Right kidney (tissue), 1 donor: ENCODE measurements at regions not wholly inside any gene's neighbourhood (a gene's known extent, or its start where the extent isn't known, plus 50 kb on each side); places are given as distances from the start of the nearest gene placed in this dataset.
A peak's percentile ranks its signal among the peaks of the same experiment; 100 is the strongest.

Source experiments
- DNase-seq: peaks from one replicate; pipeline ENCODE4 v3.0.0-alpha.2; 2016

DNA sequence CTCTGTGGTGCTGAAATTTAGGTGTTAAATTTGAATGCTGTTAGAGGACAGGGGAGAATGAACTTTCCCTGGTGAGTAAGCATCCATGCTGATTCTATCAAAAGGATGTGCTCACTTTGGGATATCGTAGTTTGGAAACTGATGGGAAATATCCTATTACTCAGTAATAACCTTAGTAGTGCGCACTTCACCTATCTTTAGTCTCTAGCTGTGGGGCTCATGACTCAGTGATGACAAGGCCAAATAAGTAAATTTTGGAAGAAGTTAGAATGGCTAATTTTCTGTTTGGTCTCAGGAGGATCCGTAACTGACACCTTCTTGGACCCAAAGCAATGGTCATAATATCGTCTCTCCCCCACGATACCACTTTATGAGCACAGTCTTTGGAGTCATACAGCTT lies 448.4 kb downstream of the PSAT1 start:
- no peak for DNase-seq

DNA sequence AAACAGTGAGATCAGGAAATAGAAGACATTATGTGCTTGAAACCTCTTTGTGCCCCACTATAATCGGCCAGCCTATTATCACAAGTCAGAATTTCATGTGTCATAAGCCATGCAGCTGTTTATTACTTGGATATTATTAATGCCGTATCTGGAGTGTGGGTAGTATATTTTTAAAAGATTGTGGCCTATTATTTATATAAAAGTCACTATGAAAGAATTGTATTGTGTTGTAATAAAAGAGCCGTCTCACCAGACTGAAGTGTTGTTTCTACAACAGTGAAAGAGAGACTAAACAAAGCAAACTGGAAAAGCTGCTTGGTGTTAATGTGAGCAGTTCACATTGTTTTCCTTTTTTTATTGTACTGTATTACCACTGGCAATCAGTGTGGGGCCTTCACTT lies 449.1 kb downstream of the PSAT1 start:
- DNase-seq, result no peak

DNA sequence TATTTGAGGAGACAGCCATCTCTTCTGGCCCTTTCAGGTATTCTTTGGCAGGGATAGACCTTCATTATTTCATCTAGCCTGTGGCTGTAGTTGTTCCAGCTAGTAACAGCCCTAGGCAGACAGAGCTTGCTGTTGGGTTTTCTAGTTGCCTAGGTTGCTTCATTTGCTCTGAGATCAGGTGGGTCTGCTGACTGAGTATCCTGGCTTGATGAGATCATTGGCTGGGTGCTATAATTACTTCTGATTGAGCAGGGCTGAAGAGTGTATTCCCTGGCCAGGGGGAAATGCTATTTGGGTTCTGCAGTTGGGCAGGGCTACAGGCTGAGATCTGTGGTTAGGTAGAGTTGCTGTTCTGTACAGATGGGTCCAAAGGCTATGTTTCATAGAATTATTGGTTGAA lies 456.1 kb downstream of the PSAT1 start:
- DNase-seq, result no peak

DNA sequence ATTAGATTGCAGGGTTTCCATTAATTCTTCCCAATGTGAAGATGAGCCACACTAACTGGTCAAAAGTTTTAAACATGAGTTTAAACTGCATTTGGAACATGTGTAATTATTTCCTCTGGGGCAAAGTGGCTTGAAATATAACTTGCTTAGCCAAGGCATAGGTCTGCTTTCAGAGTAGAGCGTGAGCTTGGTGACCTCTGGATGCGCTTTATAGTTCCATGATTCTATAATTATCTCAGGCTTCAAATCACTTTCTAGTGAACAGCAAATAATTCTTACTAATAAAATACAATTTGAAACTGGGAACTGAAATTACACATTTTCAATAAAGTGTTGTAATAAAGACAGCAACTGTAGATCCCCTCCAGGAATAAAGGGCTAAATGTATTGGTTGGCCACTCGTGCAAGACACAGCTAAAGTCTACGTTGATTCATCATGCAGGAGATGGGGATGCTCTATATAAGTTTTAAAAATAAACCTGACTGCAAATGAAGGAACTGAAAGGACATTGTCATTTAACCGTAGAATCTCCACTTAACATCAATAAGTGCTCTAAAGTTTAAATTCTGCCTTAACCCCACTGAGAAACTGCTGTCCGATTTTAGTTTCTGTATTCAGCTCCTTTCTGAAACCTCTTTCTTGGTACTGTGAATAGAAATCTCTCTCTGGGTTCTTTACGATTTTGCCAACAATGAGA lies 460.0 kb downstream of the PSAT1 start:
- no peak for DNase-seq

DNA sequence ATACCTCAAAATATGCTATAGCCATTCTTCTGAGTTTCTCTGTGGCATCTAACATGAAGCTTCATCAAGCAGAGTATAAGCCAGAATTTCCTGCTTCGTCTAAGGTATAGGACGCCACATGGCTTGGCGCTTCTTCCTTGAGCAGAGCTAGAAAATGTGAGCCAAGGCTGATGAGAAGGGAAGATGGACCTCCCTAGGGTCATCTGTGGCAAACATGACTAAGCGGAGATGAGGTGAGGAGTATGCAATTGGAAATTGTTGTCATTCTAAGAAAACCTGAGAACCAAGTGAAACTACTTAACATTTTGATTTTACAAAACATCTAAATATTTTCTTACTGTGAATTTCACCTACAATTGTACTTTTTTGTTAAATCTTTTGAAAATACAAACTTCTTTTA lies 466.5 kb downstream of the PSAT1 start:
- DNase-seq, result no peak

DNA sequence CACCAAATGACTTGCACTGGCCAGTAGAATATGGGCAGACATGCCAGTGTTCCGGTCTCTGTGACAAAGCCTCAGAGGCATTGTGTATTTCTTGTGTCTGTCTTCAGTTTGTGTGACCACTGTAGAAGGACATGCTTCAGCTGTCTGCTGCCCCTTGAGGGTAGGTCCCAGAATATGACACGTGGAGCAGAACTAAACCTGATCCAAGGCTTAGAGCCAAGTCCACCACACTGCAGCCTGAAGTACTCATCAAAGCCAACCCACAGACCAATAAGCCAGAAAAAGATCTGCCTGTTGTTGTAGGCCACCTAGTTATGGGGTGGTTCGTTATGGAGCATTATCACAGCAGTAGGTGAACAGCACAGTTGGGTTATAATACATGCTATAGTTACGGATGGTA lies 468.9 kb downstream of the PSAT1 start:
- no peak for DNase-seq

DNA sequence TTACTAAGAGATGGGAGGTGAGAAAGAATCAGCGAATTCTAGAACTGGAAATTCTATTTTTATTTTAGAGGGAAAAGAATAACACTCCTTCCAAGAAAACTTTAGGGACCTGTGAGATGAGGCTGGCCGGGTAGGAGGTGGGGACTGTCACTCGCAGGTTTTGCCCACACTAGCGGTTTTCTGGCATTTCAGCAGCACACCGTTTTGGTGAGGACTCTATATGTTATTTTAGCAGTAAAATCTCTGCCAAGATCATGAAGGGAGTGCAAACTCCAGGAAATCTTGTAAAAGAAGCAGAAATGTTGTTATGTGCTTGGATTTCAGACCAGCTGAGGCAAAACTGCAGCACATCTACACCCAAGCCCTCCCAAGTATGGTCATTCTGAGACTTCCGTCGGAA lies 470.6 kb downstream of the PSAT1 start:
- no peak for DNase-seq

DNA sequence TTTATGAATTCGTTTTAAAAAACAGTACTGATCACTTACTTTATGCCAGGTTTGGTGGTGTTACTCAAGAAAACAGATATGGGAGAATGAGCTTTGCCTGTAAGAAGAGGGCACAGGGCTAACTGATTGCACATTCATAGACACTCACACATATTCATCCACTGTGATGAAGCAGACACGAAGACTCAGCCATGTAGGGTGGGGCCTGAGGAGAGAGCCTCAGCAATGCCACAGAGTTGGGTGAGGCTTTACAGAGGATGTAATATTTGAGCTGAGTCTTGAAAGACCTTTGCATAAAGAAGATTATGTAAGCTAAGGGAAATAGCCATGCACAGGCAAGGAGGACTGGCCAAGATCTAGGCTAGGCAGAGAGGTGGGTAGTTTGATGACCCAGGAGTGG lies 472.8 kb downstream of the PSAT1 start:
- DNase-seq, result no peak

DNA sequence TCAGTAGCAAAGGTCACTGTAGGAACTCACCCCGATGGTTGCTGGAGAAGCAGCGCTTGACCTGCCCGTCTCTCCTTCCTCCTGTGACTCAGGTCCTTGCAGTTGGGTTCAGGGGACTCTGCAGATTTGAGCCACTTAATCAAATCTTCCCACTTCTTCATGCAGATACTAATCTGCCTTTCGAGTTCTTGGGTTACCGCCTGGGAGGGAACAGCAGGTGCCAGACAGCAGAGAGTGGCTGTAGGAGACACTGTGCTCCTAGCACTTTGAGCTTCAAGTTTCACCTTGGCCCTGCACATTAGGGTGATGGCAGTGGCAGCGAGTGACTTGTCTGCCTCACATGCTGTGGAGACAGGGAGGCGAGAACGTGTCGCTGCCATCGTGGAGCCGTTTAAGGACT lies 478.3 kb downstream of the PSAT1 start:
- DNase-seq, result no peak

DNA sequence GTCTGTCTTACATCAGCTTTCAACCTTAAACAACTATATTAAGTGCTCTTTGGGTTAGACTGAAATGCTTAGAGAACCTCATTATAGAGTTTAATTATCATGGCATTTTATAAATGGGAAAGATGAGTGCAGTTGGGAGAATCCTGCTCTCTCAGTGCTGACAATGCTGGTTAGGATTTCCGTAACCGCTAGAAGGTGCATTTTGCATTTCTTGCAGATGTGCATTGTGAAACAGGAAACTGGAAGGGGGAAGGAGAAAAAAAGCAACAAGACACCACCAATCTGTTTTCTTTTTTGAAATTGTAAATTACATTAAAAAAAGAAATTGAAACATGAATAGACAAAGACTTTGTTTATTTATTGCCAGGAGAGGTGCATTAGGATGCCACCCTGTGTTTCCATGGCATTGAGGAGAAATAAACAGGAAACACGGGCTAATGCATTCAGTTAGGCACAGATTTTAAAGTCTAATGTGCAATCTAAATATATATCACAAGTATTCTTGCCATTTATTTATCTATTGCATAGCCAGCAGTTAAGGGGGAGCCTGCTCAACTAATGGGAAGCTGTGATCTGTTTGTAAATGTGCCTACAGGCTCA lies 478.9 kb downstream of the PSAT1 start:
- no peak for DNase-seq

DNA sequence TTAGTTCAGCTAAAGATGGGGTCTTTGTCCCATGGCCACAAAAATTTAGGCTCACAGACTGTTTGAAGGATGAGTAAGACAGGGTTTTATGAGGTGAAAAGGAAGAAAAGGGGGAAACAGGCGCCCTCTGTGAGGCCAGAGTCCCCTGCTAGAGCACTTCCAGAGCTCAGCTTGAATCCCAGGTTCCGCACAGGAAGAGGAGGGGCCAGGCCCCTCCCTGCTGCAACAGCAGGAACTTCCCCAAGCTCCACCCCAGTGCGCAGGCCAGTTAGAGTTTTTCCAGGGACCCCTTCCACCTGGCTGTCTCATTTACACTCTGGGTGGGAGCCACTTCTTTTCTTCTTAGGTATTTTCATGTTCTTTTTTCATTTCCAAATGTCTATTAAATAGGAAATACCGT lies 480.8 kb downstream of the PSAT1 start:
- DNase-seq, result peak; percentile 14

DNA sequence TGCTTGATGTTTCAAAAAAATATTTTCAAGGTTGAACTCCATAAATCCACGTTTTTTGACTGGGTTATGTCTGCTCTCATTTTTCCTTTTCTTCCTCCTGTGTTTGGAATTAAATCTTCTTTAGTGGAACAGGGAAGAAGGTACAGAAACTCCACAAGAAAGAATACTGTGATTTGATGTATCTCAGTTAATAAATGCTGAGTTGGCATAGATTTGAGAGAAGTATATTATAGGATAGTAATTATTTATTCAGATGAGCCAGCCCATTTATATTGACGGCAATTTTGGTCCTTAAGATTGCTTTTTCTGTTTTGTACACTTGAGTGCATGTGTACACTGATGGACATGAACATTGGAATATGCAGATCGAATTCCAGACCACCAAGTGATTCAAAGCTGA lies 481.4 kb downstream of the PSAT1 start:
- no peak for DNase-seq

DNA sequence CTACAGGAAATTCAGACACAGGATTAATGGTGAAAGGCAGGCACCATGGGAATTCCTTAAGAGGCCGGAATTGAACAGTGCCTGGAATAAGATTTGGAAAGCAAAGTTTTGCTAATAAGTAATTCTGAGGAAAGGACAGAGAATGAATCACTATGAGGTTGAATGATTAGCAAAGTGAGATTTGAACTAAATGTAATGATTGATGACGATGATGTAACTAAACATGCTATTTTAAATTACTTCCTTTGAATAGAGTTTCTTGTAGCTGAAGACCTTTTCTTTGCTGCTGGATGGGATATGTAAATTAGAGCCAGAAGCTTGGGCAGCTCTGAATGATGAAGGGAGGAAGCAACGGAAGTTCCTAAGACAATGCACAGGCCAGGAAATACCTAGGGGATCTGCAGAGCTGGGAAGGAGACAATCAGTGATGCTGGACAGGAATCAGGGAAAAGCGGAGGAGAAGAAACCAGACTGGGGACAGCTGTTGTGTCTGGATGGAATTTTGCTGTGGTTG lies 482.0 kb downstream of the PSAT1 start:
- no peak for DNase-seq

DNA sequence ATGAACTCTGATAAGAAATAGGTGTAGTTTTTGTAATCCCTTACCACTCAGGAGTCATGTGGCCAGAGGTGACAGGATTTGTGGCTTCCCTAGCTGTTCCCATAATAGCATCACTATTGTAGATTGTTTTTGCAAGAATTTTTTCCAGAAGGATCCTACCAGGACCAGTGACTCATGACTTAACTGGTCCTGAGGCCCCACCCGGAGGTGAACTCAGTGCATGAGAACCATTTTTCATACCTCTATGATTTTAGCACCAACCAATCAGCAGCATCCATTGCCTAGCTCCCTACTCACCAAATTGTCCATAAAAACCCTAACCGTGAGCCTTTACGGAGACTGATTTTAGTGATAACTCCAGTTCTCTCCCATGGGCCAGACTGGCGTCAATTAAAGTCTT lies 484.8 kb downstream of the PSAT1 start:
- DNase-seq, result no peak

DNA sequence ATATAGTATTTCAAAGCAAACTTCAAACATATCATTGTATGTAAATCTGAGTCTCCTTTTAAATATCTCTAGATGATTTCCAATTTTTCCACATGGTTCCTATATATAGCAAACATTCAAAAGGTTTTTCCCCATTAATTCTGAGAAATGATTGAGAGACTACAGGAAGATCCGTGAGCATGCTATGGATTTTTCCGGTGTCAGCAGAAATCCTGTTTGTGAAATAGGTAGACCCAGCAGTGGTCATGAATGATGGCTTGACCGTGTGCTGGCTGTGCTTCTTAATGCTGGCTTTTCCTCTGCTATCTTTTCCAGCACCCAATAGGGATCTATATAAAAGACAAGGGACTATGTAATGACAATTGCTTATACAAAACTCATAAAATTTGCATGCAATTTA lies 485.3 kb downstream of the PSAT1 start:
- DNase-seq, result no peak

DNA sequence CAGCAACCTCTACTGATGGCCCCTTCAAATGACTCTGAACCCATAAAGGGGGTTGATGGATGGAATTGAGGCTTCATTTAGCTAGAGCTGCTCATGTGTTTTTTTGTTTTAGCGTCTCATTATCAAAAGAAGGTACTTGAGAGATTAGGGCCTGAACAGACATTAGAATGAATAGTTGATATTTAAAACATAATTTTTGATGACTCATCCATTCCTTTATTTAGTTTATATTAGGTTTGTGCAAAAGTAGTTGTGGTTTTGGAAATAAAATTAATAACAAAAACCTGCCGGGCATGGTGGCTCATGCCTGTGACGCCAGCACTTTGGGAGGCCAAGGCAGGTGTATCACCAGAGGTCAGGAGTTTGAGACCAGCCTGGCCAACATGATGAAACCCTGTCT lies 485.9 kb downstream of the PSAT1 start:
- no peak for DNase-seq

DNA sequence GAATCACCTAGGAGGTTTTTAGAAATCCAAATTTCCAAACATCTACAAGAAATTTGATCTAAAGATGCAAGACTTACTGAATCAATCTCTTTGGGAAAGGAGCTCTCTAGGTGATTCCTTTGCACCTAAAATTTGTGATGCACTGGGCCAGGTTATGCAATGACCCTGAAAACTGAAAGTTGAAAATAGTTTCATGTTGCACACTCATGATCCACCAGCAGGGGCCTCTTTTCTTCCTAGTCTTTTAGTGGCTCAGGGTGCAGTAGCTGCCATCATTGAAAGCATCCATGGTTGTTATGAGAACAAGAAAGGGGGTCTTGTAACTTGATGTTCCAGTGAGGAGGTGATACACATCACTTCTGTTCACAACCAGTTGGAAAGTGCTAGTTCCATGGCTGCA lies 486.8 kb downstream of the PSAT1 start:
- DNase-seq, result no peak

DNA sequence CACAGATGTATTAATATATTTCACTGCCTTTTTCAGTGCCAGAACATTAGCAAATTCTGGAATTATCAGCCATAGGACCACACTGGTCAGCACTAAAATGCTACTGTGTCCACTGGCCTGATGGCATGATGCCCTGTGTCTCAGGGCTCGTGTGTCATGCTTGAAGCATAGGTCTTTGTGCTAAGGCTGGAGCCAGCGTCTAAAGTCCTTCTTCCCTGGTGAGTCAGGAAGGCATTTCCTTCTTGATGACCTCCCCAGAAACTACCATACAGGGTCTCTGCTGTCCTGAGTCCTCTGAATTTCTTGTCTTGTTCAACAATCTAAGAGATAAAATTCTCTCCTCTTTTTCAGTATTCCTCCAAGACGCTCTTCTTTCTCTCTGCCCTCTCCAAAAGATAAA lies 489.9 kb downstream of the PSAT1 start:
- no peak for DNase-seq

DNA sequence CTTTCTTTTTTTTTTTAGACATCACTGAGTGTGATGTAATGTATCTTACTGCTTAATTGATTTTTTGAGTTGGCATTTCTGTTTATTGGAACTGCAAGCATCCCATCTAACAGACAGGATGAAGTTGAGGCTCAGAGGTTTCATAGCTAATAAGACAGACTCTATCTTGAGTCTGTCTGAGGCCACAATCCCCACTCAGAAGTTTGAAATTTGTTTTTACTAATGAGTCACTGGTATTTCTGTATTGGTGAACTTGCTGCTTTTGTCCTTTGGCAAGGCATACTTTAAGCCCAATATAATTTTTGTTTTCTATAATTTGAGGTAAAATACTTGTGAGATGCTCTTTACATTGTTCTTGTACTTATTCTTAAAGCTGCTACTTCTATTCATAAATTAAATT lies 491.2 kb downstream of the PSAT1 start:
- DNase-seq, result no peak

DNA sequence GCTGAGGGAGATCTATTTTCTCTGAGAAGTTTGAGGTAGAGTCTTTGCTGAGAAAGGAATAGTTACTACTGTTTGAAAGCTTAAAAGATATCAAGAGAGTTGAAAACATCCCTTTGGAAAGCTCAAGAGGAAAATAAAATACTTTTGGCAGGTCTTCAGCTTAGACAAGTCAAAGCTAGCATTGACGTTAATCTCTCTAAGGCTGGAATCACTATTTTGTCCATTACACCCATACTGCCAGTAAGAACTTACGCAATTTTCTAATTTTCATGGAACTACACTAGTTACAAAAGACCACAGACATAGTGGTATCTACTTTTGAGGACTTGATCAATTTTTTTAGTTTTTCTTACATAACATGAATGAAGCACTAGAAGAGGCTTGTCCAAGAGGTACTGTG lies 494.9 kb downstream of the PSAT1 start:
- no peak for DNase-seq

DNA sequence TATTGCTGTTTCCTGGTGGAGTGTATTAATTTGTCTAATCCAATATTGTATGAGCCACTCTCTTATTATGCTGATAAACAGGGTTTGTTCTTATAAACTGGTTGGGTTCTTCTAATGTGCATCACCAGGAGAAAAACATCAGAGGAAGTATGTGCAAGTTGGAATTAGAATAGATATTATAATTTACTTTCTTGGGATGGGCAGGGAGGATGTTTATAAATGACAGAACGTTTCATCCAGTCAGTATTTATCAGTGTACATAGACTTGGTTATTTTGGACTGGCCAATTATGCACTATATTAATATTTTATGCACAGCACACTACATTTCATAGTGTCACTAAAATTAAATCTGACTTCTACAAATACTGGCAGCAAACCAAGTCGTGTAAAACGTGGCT lies 495.8 kb downstream of the PSAT1 start:
- no peak for DNase-seq

DNA sequence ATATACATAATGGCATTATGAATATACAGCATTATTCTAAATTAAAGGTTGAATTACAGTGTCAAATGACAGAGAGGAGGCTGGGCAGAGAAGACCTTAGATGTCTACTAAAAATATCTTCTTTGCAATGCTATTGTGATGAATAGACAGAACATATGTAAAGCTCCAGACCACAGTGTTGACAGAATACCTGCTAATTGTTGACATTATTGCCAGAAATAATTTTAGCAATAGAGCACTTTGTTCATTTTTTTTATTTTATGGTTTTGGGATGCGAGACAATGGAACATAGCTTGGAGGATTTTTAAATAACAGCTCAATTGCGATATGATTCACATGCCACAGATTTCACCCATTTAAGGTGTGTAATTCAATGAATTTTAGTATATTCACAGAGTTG lies 508.8 kb downstream of the PSAT1 start:
- no peak for DNase-seq

DNA sequence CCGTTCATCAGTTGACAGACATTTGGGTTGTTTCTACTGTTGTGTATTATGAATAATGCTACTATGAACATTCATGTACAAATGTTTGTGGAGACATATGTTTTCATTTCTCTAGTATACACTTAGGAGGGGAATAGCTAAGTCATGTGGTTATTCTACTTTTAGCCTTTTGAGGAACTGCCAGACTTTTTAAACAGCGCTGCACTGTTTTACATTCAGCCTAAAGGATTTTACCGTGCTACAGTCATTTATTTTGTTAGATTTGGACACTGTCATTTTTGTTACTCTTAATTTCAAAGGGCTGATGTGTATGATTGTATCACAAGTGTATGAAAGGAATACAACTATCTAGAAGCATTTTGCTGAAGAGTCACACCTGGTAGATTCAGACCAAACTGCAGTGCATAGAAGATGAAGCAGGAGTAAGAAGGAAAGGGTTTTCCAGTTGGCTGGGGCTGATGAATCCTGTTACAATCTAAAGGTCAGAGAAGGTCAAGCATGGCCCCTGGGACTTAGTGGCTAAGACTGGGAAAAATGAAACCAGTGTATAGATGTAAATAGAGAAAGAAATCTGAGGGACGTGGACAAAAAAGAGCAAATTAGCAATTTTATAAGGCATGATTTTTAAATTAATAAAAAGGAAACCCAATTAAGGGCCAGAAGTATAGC lies 509.7 kb downstream of the PSAT1 start:
- DNase-seq, result no peak

DNA sequence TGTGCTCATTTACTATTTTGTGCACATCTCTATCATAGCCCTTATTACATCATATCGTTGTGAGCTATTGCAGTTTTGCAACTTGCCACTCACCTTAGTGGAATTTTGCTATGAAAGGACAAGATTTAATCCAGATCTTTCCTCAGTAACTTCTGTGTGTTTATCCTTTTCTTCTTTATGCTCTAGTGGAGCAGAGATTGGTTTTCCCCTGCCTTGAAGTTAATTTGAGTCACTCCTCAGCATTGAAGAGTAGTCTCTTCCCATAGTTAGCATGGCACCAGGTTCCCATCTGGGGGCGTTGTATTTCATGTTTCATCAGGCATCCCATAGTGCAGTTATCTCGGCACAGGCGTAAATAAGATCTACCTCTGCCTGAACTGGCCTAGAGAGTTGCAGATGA lies 510.4 kb downstream of the PSAT1 start:
- DNase-seq, result no peak
